ENCODE measurements at regions not wholly inside any gene's neighbourhood (a gene's known extent, or its start where the extent isn't known, plus 50 kb on each side); places are given as distances from the start of the nearest gene placed in this dataset.

DNA sequence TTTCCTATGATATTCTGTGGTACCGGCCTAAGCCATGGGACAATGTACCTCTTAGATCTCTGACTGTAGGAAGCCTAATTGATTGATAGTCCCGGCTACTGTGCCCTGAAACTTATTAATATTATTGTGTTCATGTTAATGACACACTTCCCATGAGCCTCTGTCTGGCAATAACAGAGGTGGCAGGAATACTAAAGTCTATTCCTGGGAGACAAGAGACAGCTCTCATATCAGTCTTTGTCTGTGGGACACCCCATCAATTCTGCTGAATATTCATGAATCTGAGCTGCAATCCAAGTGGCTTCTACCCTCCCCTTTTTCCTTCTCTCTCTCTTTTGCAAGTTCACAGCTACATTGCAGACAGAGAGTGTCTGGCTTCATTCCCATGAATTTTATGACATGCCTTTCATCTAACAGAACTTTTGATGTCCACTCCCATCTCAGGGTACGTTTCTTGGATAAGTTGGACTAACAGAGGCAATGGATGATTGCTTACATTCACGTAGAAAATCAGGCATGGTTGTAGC lies 907.5 kb downstream of the ZPLD1 start:
- H3K4me3 Mint-ChIP-seq = no peak overlapping the region
- H3K36me3 Mint-ChIP-seq = no peaks in the 10 kb centered on the region

GRCh38 chr3:103349760-103350159 lies 914.9 kb downstream of the ZPLD1 start:
- Mint-ChIP-seq H3K4me1 (no peaks in the 10 kb centered on the region), H3K9me3 (no peaks in the 10 kb centered on the region), H3K27ac (no peak overlapping the region), H3K27me3 (no peaks in the 10 kb centered on the region), H3K4me3 (no peak overlapping the region), H3K36me3 (no peaks in the 10 kb centered on the region)
- no peak for ATAC-seq

More for the DNA sequence above, 907.5 kb downstream of the ZPLD1 start:
- H3K27ac Mint-ChIP-seq = no peak overlapping the region
- no peaks in the 10 kb centered on the region for H3K4me1 Mint-ChIP-seq
- no peaks in the 10 kb centered on the region for H3K9me3 Mint-ChIP-seq
- H3K27me3 Mint-ChIP-seq = no peaks in the 10 kb centered on the region
- ATAC-seq = no peak

- Mint-ChIP-seq H3K4me3 (no peak overlapping the region), H3K4me1 (no peaks in the 10 kb centered on the region), H3K27ac (no peak overlapping the region), H3K27me3 (no peaks in the 10 kb centered on the region), H3K36me3 (no peaks in the 10 kb centered on the region), H3K9me3 (no peaks in the 10 kb centered on the region)
- no peak for ATAC-seq
These were observed 930.7 kb downstream of the ZPLD1 start for GRCh38 chr3:103365467-103365866.

- Mint-ChIP-seq H3K4me3 (no peak overlapping the region), H3K36me3 (no peaks in the 10 kb centered on the region), H3K27ac (no peak overlapping the region), H3K27me3 (no peaks in the 10 kb centered on the region), H3K9me3 (no peaks in the 10 kb centered on the region), H3K4me1 (no peaks in the 10 kb centered on the region)
- ATAC-seq = no peak
These were observed 932.7 kb downstream of the ZPLD1 start for GRCh38 chr3:103367481-103367880.

DNA sequence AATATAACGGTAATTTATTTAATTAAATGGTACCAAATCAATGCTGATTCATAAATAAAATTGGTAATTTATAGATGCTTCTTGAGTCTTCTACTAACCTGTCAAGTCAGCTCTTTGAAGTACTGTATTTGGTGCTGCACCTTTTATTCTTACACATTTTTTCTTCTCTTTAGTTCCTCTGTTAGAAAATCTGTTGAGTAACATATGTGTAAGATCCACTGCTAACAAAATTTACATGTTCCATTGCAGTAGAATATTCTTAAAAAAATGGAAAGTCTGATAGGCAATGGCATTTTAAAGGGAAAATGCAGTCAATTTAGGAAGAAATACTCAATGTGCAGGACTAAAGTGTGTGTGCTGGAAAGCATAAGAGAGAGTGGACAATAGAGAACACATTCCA lies 936.6 kb downstream of the ZPLD1 start:
- Mint-ChIP-seq H3K4me1 (no peaks in the 10 kb centered on the region), H3K27ac (no peak overlapping the region), H3K27me3 (no peaks in the 10 kb centered on the region), H3K36me3 (no peaks in the 10 kb centered on the region), H3K9me3 (no peaks in the 10 kb centered on the region), H3K4me3 (no peak overlapping the region)
- ATAC-seq = no peak

DNA sequence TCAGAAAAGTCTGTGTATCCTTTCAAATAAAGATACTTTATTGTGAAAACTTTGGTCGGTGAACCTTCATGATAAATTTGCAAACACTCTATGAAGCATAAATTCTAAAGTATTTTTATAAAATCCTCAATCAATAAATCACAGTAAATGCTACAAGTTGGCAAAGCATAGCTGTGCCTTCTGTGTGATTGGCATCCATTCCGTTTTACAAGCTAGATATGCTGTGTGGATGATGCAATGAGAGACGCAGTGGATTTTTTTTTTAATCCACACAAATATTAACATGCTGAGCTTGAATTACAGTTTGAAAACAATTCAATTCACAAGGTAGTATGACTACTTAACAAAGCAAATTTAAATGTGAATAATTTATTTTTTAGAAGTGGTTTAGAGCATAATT lies 937.2 kb downstream of the ZPLD1 start:
- H3K9me3 Mint-ChIP-seq = no peaks in the 10 kb centered on the region
- ATAC-seq = no peak
- no peaks in the 10 kb centered on the region for H3K27me3 Mint-ChIP-seq
- no peak overlapping the region for H3K27ac Mint-ChIP-seq
- no peaks in the 10 kb centered on the region for H3K36me3 Mint-ChIP-seq
- H3K4me3 Mint-ChIP-seq = no peak overlapping the region
- H3K4me1 Mint-ChIP-seq = no peaks in the 10 kb centered on the region

DNA sequence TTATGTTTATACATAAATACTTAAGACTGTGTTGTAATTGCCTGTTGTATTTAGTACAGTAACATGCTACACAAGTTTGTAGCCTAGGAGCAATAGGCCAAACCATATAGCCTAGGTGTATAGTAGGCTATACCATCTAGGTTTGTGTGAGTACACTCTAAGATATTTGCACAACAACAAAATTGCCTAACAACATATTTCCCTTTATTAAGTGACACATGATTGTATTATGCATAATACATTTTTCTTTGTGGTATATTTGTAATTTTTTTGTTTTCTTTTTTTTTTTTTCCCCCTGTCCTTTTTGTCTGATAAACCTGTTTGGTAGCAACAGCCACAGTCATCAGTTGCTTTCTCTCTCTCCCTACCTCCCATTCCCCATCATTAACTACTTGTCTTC lies 945.6 kb downstream of the ZPLD1 start:
- Mint-ChIP-seq H3K27ac (no peak overlapping the region), H3K27me3 (no peaks in the 10 kb centered on the region), H3K4me1 (no peaks in the 10 kb centered on the region), H3K9me3 (no peaks in the 10 kb centered on the region), H3K36me3 (no peaks in the 10 kb centered on the region), H3K4me3 (no peak overlapping the region)
- no peak for ATAC-seq

GRCh38 chr3:103381296-103382079 lies 946.7 kb downstream of the ZPLD1 start:
- Mint-ChIP-seq H3K4me3 (no peak overlapping the region), H3K9me3 (no peaks in the 10 kb centered on the region), H3K27ac (no peak overlapping the region), H3K4me1 (no peaks in the 10 kb centered on the region), H3K27me3 (no peaks in the 10 kb centered on the region), H3K36me3 (no peaks in the 10 kb centered on the region)
- no peak for ATAC-seq

GRCh38 chr3:103385961-103386656 lies 951.3 kb downstream of the ZPLD1 start:
- Mint-ChIP-seq H3K27me3 (no peaks in the 10 kb centered on the region), H3K4me1 (no peaks in the 10 kb centered on the region), H3K4me3 (no peak overlapping the region), H3K27ac (no peak overlapping the region), H3K36me3 (no peaks in the 10 kb centered on the region), H3K9me3 (no peaks in the 10 kb centered on the region)
- ATAC-seq = no peak

DNA sequence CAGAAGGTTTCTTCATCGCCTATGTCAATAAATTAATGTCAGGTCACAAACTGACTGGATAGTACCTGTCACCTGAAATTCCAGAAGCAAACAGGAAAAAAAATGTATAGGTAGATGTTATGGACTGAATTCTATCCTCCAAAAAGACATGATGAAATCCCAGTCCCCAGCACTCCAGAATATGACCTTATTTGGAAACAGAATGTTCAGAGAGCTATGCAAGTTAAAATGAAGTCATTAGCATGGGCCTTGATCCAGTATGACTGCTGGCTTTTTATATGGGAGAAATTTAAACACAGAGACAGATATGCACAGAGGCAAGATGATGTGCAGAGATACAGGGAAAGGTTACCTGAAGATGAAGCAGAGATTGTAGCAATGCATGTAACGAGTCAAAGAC lies 953.4 kb downstream of the ZPLD1 start:
- H3K4me3 Mint-ChIP-seq = no peak overlapping the region
- no peaks in the 10 kb centered on the region for H3K27me3 Mint-ChIP-seq
- no peaks in the 10 kb centered on the region for H3K36me3 Mint-ChIP-seq
- no peak for ATAC-seq
- H3K4me1 Mint-ChIP-seq = no peaks in the 10 kb centered on the region
- H3K9me3 Mint-ChIP-seq = no peaks in the 10 kb centered on the region
- H3K27ac Mint-ChIP-seq = no peak overlapping the region

- Mint-ChIP-seq H3K9me3 (no peaks in the 10 kb centered on the region), H3K36me3 (no peaks in the 10 kb centered on the region), H3K27me3 (no peaks in the 10 kb centered on the region), H3K4me1 (no peaks in the 10 kb centered on the region), H3K27ac (no peak overlapping the region), H3K4me3 (no peak overlapping the region)
- no peak for ATAC-seq
These were observed 954.5 kb downstream of the ZPLD1 start for GRCh38 chr3:103389356-103389755.

GRCh38 chr3:103393395-103394186 lies 958.8 kb downstream of the ZPLD1 start:
- no peaks in the 10 kb centered on the region for H3K9me3 Mint-ChIP-seq
- no peak for ATAC-seq
- no peaks in the 10 kb centered on the region for H3K4me1 Mint-ChIP-seq

DNA sequence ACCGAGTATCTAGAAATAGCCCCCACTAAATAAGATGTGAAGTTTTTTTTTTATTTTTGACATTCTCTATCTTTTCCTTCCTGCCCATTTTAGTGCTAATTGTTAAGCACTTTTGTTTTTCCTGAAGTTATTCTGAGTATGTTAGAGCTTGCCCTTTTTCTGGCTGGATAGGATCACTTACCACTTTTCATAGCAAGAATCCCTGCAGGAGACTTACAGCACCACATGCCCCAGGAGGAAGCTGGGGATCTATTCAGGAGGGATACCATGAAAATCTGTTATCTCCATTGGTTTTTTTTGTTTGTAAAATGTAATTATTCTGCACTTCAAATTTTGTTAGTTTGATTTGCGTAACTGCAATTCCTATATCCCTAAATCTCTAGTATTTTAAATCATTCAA lies 968.4 kb downstream of the ZPLD1 start:
- H3K9me3 Mint-ChIP-seq = no peaks in the 10 kb centered on the region

More at GRCh38 chr3:103393395-103394186, 958.8 kb downstream of the ZPLD1 start:
- Mint-ChIP-seq H3K4me3 (no peak overlapping the region), H3K27me3 (no peaks in the 10 kb centered on the region), H3K36me3 (no peaks in the 10 kb centered on the region), H3K27ac (no peak overlapping the region)

DNA sequence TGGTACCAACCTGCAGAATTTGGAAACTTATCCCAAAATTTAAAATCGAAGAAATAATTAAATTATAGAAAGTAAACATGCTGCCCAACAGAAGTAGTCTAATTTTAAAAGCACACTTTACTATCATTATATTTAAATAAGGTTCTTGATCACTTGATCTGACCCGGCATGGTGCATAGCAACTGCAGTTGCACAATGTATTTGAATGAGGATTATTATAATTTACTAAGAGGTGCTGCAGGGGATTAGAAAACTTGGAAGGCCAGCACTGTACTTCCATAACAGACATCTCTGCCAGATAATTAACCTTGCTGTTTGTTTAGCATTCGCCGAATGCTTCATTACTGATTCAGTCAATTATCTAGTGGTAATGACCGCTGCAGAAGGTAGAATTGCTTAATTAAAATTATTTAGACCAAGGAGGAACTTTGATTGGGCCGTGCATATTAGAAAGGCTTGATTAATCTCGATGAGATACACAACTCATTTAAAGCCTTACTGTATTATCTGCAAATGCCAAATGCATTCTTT lies 971.6 kb downstream of the ZPLD1 start:
- Mint-ChIP-seq H3K27me3 (no peaks in the 10 kb centered on the region), H3K4me1 (no peaks in the 10 kb centered on the region), H3K36me3 (no peaks in the 10 kb centered on the region), H3K27ac (no peak overlapping the region), H3K4me3 (no peak overlapping the region), H3K9me3 (no peaks in the 10 kb centered on the region)
- no peak for ATAC-seq

More for the DNA sequence above, 968.4 kb downstream of the ZPLD1 start:
- Mint-ChIP-seq H3K27ac (no peak overlapping the region), H3K27me3 (no peaks in the 10 kb centered on the region), H3K4me3 (no peak overlapping the region), H3K36me3 (no peaks in the 10 kb centered on the region), H3K4me1 (no peaks in the 10 kb centered on the region)
- ATAC-seq = no peak

GRCh38 chr3:103410231-103410630 lies 975.4 kb downstream of the ZPLD1 start:
- H3K9me3 Mint-ChIP-seq = no peaks in the 10 kb centered on the region
- no peak overlapping the region for H3K4me3 Mint-ChIP-seq
- ATAC-seq = peak; percentile 45
- no peaks in the 10 kb centered on the region for H3K27me3 Mint-ChIP-seq
- no peaks in the 10 kb centered on the region for H3K36me3 Mint-ChIP-seq
- no peak overlapping the region for H3K27ac Mint-ChIP-seq
- H3K4me1 Mint-ChIP-seq = no peaks in the 10 kb centered on the region
